Sigmoid colon (tissue), 3 donors: ENCODE measurements at regions not wholly inside any gene's neighbourhood (a gene's known extent, or its start where the extent isn't known, plus 50 kb on each side); places are given as distances from the start of the nearest gene placed in this dataset.

Experiments
- CTCF ChIP-seq, 4 experiments: fragments of 450-650 bp in 3 of 4; fragments of 200-600 bp in 1 of 4; IDR thresholded peaks; one replicate each; pipeline ENCODE4 v1.5.1; 2016 to 2019; ENCODE audit warnings: antibody characterized with exemption in 4 of 4, mild to moderate bottlenecking in 3 of 4, moderate library complexity in 2 of 4
- POLR2A ChIP-seq, 2 donors: fragments of 450-650 bp; IDR thresholded peaks; one replicate each; pipeline ENCODE4 v1.6.1; 2016; ENCODE audit warnings: antibody characterized with exemption in 2 of 2, mild to moderate bottlenecking in 2 of 2, moderate library complexity in 2 of 2

GRCh38 chr12:128076188-128076587 lies 190.8 kb upstream of the TMEM132C start:
- TF ChIP-seq CTCF (IDR thresholded peaks at IDR 0.05) (no peak), POLR2A (IDR thresholded peaks at IDR 0.05) (no peak)
